ENCODE measurements at regions not wholly inside any gene's neighbourhood (a gene's known extent, or its start where the extent isn't known, plus 50 kb on each side); places are given as distances from the start of the nearest gene placed in this dataset.

- DNase-seq: no peak
Observed at GRCh38 chr5:4083591-4084337, 488.1 kb downstream of the IRX1 start.

DNA sequence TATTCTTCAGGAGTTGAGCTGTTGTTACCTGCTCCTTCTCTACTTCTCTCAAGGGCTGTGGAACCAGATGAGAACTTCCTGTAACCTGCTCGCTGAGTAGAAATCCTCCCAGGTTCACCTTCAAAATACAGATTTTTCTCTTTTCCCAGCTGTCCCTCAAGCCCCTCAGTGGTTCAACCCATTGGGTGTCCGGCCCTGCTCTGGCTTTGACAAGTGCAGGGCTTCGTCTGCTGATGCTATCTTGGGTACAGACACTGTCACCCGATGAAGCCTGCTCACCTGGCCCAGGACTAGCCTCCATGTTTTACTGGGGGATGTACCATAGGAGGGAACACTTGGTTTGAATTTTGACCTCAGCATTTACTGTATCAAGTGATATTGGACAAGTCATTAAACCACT is 490.4 kb downstream of the IRX1 start:
- DNase-seq: no peak

DNA sequence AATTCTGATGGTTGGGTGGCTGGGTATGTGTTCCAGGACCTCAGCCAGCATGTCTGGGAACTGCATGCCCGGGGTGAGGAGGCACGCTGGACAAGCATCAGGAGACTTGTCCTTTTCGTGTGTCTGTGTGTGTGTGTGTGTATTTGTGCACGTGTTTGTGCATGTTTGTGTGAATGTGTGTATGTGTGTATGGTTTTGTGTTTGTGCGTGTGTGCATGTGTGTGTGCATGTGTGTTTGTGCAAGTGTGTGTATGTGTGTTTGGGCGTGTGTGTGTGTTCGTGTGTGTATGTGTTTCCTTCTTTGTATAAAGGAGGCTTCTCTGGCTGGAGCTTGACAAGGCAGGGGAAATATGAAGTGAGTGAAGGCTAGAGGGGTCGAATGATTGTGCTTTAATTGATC is 491.5 kb downstream of the IRX1 start:
- no peak for DNase-seq

DNA sequence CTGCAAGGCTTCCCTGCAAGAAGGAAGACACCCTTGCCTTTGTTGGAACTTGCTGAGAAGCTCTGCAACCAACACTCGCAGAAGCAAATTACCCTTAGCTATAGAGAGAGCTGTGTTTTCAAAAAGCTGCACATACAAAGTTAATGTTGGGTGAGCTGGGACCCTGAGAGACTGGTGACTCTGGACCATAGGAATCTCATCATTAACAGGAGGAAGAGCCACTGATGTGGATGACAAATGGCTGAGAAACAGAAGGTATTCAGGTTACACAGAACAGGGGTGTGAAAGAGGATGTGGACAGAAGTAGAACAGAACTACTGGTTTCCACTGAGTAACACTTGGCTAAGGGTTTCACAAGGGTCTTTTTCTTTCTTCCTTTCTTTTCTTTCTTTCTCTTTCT is 493.5 kb downstream of the IRX1 start:
- DNase-seq: no peak

GRCh38 chr5:4093236-4093635 is 497.6 kb downstream of the IRX1 start:
- no peak for DNase-seq

DNA sequence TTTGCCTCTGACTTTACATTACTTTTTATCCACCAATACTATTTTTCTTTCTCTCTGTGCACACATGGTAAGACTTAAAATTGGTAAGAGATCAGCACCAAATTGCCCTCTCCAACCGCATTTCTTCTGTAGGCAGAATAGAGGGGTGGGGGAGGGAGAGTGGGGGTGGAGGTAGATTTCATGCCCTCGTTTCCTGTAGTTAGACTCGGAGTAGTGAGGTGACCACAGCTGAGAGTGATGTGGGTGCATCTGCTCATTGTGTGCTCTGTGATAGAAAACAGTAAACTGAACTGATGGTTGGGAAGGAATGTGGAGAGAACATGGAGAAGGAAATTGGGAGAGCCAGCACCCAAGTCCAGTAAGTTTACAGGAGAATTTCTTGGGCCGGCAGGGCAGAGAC is 498.3 kb downstream of the IRX1 start:
- no peak for DNase-seq

DNA sequence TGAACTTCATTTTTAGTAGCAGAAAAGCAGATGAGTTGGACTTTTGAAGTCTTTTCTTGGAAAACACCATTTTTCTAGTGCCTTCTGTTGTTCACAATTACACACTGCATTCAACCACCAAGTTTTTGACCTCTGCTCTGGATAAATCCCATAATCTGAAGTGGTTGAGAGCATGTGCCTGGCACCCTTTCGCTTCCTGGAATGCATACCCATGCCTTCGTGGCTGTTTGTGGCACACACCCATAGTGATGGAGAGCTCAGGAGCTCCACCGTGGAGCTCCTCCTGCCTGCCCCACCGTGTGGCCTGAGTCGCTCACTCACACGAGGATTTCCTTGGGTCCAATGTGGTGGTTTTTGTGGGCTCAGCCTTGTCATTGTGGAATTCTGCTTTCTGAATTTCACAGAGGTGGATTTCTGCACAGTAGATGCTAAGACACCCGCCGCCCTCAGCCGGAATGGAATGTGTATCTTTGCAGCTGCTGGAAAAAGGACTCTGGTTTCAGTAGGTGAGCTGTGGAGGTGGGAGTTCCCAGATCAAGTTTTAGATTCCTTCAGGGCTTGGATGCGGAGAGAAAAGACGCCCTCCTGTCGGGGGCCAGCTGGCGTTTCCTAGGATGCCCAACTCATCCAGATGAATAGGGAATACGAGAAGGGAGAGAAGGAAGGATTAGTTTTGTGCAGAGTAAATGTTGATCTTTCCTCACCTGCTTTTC is 500.4 kb downstream of the IRX1 start:
- DNase-seq: no peak

DNA sequence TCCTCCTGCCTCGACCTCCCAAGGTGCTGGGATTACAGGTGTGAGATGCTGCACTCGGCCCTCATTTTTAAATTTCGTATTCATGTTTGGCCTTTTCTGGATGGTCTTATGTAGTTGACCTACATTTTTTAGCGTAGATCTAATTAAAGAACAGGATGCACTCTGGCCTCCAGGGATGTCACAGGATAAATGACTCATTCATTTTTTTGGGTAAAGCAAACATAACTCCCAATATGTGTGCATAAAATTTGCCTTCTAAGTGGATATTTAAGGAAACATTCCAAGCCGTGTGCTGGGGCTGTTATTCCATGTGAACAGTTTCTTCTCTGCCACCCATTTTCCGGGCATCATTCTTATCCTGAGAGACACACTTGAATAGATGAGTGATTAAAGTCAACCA is 501.6 kb downstream of the IRX1 start:
- no peak for DNase-seq

- no peak for DNase-seq
Observed at GRCh38 chr5:4098226-4098625, 502.6 kb downstream of the IRX1 start.

- no peak for DNase-seq
Observed at GRCh38 chr5:4099386-4099785, 503.8 kb downstream of the IRX1 start.

DNA sequence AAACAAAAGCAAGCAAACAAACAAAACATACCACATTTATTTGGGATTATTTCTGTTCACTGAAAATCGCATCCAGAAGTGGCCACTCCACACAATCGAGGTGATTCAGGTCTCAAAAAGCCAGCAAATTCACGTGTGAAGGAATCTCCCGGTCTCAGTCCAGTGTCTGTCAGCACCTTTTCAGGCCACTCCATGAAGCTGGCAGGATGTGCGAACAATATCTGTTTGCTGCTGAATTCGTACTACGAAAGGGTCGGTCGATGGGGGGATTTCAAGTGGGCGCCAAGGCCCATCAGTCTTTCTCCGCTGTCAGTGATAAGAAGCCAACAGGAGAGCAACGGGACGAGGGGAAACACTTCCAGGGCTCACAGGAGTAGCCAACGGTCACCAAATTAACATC is 505.1 kb downstream of the IRX1 start:
- DNase-seq: no peak

- DNase-seq: no peak
Observed at GRCh38 chr5:4101189-4101588, 505.6 kb downstream of the IRX1 start.

GRCh38 chr5:4104831-4105597 is 509.4 kb downstream of the IRX1 start:
- no peak for DNase-seq

DNA sequence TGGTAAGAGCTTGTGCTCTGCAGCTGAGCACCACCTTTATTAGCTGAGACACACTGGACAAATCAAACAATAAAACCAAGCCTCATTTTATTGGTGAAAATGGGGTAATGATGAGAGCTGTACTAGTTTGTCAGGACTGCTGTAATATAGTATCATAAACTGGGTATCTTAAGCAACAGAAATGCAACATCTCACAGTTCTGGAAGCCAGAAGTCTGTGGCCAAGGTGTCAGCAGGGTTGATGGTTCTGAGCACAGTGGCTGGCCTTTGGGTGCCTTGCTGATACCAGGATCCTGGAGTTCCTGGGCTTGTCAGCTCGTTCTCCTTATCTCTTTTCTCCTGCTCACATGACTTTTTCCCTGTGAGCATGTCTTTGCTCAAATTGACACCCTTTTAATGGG is 513.1 kb downstream of the IRX1 start:
- DNase-seq: no peak

DNA sequence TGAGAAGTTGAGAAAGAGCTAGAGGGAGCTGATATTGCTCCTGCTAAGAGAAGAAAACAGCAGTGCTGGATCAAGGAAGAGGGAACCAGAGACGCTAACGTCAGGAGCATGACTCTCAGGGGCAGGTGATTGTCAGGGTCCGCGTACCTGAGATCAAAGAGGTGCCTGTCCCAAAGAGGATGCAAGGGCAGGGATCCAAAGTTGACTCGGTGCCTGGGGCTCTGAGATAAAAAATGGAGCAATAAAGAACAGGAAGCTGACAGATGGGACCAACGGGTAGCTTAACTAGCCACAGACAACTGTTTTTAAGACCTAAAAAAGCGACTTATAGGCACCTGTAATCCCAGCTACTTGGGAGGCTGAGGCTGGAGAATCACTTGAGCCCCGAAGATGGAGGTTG is 517.8 kb downstream of the IRX1 start:
- no peak for DNase-seq

GRCh38 chr5:4113905-4114304 is 518.3 kb downstream of the IRX1 start:
- no peak for DNase-seq

GRCh38 chr5:4114452-4114851 is 518.8 kb downstream of the IRX1 start:
- DNase-seq: no peak

- DNase-seq: no peak
Observed at GRCh38 chr5:4116834-4117233, 521.2 kb downstream of the IRX1 start.

- no peak for DNase-seq
Observed at GRCh38 chr5:4124221-4124970, 528.8 kb downstream of the IRX1 start.

GRCh38 chr5:4128994-4129393 is 533.4 kb downstream of the IRX1 start:
- no peak for DNase-seq

GRCh38 chr5:4129523-4129922 is 533.9 kb downstream of the IRX1 start:
- DNase-seq: no peak

DNA sequence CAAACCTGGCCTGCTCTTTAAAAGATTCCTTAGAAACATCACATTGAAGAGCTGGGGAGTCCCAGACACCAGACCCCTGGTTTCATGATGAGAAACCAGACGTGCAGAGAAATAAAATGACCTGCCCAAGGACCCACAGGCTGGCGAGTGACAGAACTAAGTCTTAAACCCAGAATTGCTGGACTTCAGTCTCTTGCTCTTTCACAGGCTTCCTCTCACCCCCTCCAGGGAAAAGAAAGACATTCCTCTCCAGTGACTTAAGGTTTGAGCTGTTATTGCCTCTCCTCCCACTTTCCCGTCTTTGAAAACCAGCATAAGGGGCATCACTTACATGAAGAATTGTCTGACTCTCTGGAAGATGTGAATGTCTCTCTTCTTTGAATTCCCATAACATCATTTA is 535.2 kb downstream of the IRX1 start:
- DNase-seq: no peak

DNA sequence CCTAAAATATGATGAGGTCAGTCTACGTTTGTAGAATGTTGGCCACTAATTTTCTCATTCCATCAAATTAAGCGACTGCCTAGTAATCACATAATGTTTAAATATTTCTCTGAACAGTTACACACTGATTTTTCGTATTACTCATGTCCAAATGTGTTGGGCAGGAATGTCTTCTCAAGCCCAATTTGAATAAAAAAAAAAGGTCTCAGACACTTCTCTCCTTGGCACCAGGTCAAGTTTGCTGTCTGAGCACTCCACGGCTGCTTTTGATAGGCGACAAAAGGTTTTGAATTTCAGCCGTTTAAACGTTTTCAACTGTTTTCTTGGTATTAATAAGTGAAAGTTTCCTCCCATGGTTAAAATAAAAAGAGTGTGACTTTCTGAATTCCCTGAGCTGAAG is 542.1 kb downstream of the IRX1 start:
- DNase-seq: no peak

All from activated naive CD4-positive, alpha-beta T cell treated with anti-CD3 and anti-CD28 coated beads, Interleukin-2, amount 50 U/mL, for 16 hours (primary cell).